Lower lobe of right lung (tissue), 2 donors: ENCODE measurements at regions not wholly inside any gene's neighbourhood (a gene's known extent, or its start where the extent isn't known, plus 50 kb on each side); places are given as distances from the start of the nearest gene placed in this dataset.

Source experiments
- ATAC-seq, 2 donors: fragments of 200-7000 bp; cut with Tn5 transposase; one replicate each; pipeline ENCODE4 v1.9.1; 2020 to 2022; ENCODE audit warnings: mild to moderate bottlenecking in 2 of 2, moderate library complexity in 2 of 2
- DNase-seq: peaks from one replicate; pipeline ENCODE4 v3.0.0-alpha.2; 2020
- H3K27ac ChIP-seq: fragments of 200-600 bp; one replicate; pipeline ENCODE4 v1.8.0; 2022
- H3K27me3 ChIP-seq: fragments of 200-600 bp; one replicate; pipeline ENCODE4 v1.8.0; 2022; ENCODE audit warnings: low read depth
- H3K36me3 ChIP-seq: fragments of 200-600 bp; one replicate; pipeline ENCODE4 v1.8.0; 2022; ENCODE audit warnings: mild to moderate bottlenecking
- H3K4me1 ChIP-seq: fragments of 200-600 bp; one replicate; pipeline ENCODE4 v1.8.0; 2022
- H3K4me3 ChIP-seq: fragments of 200-600 bp; one replicate; pipeline ENCODE4 v1.8.0; 2022; ENCODE audit warnings: mild to moderate bottlenecking
- H3K9me3 ChIP-seq: fragments of 200-600 bp; one replicate; pipeline ENCODE4 v1.8.0; 2022
- intact Hi-C: fragments of 100-400 bp; cut with DNase I; formaldehyde crosslinking; loops from one replicate; pipeline ENCODE4 v1.11.0; 2022
- TF ChIP-seq, protein P1 (sequence below): fragments of 200-600 bp; IDR thresholded peaks from one replicate; pipeline ENCODE4 v1.8.0; 2022; ENCODE audit warnings: antibody characterized with exemption, mild to moderate bottlenecking
- donor health status: DM: no; HTN: yes; CAD: no; lungs with severe emphysema.

GRCh38 chr4:3361406-3361805 lies 68.6 kb downstream of the RGS12 start:
- TF ChIP-seq, protein P1, sequence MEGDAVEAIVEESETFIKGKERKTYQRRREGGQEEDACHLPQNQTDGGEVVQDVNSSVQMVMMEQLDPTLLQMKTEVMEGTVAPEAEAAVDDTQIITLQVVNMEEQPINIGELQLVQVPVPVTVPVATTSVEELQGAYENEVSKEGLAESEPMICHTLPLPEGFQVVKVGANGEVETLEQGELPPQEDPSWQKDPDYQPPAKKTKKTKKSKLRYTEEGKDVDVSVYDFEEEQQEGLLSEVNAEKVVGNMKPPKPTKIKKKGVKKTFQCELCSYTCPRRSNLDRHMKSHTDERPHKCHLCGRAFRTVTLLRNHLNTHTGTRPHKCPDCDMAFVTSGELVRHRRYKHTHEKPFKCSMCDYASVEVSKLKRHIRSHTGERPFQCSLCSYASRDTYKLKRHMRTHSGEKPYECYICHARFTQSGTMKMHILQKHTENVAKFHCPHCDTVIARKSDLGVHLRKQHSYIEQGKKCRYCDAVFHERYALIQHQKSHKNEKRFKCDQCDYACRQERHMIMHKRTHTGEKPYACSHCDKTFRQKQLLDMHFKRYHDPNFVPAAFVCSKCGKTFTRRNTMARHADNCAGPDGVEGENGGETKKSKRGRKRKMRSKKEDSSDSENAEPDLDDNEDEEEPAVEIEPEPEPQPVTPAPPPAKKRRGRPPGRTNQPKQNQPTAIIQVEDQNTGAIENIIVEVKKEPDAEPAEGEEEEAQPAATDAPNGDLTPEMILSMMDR: no peak
- intact Hi-C loops: no loop called here
- no peak overlapping the region for H3K4me3 ChIP-seq
- H3K4me1 ChIP-seq: no peaks in the 10 kb centered on the region
- no peak for ATAC-seq
- no peak overlapping the region for H3K27ac ChIP-seq
- no peaks in the 10 kb centered on the region for H3K9me3 ChIP-seq
- H3K36me3 ChIP-seq: no peaks in the 10 kb centered on the region
- DNase-seq: no peak
- no peaks in the 10 kb centered on the region for H3K27me3 ChIP-seq

GRCh38 chr4:3361896-3362295 lies 69.1 kb downstream of the RGS12 start:
- H3K9me3 ChIP-seq: no peaks in the 10 kb centered on the region
- no peak overlapping the region for H3K27ac ChIP-seq
- no peaks in the 10 kb centered on the region for H3K27me3 ChIP-seq
- no peak overlapping the region for H3K4me3 ChIP-seq
- ATAC-seq (peak in 1 of 2 donors; percentile 6), DNase-seq (no peak)
- H3K4me1 ChIP-seq: no peaks in the 10 kb centered on the region
- no peaks in the 10 kb centered on the region for H3K36me3 ChIP-seq
- intact Hi-C loops: no loop called here
- TF ChIP-seq, protein P1: no peak

DNA sequence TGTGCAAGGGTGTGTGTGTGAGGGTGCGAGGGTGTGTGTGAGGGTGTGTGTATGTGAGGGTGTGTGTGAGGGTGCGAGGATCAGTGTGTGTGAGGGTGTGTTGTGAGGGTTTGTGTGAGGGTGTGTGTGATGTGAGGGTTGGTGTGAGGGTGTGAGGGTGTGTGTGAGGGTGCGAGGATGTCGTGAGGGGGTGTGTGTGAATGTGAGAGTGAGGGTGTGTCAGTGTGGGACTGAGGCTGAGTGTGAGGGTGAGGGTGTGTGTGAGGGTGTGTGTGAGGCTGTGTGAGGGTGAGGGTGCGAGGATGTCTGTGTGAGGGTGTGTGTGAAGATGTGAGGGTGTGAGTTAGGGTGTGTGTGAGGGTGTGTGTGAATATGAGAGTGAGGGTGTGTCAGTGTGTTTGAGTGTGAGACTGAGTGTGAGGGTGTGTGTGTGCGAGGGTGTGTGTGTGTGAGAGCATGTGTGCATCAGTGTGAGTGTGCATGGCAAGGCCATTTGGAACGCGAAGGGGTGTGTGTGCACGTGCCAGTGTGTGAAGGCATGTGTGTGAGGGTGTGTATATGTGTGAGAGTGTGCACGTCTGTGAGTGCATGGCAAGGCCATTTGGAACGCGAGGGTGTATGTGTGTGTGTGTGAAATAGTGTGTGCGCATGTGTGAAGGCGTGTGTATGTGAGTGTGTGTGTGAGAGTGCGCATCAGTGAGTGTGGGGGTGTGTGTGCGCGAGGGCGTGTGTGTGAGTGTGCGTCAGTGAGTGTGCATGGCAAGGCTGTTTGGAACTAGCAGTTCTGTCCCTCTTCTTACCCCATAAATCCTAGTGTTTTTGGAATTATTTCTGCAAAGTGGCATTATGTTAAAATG lies 69.8 kb downstream of the RGS12 start:
- no peak for ATAC-seq
- no peak overlapping the region for H3K27ac ChIP-seq
- intact Hi-C loops: no loop called here
- no peaks in the 10 kb centered on the region for H3K4me1 ChIP-seq
- TF ChIP-seq, protein P1: no peak
- H3K9me3 ChIP-seq: no peaks in the 10 kb centered on the region
- H3K4me3 ChIP-seq: no peak overlapping the region
- no peak for DNase-seq
- H3K27me3 ChIP-seq: no peaks in the 10 kb centered on the region
- H3K36me3 ChIP-seq: no peaks in the 10 kb centered on the region

DNA sequence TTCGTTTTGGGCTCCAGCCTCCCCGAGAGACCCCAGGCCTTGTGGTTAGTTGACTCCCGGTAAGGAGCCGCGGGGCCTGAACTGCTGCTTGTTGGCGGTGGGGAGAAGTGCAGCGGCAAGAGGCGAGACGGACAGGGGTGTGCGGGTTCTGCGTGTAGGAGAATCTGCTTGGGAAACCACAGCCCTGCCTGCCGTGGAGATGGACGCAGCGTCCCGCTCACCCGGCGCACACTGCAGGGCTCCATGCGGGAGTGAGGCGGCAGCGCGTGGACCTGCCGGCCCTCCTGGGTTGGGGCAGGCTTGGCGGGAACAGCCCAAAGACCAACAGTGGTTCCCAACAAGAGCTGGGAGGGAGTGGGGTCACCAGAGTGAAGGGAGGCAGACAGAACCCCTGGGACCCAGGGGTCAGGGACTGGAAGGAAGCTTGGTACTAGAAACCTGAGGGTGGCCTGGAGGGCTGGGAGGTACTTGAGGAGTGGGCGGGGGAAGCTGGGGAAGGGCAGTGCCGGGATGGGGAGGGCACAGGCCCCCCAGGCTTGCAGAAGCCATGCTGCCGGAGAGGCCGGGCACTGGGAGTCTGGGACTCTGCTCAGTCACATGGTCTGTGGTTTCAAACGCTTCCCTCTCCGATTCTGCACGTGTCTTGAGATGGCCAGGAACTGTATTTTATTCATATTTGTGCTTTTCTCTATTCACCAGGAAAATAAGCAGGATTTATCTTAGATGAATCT lies 70.8 kb downstream of the RGS12 start:
- Histone ChIP-seq H3K4me3 (no peak overlapping the region), H3K27ac (no peak overlapping the region), H3K27me3 (no peaks in the 10 kb centered on the region), H3K36me3 (no peaks in the 10 kb centered on the region), H3K4me1 (no peaks in the 10 kb centered on the region), H3K9me3 (no peaks in the 10 kb centered on the region)
- intact Hi-C loops: no loop called here
- TF ChIP-seq, protein P1: no peak
- ATAC-seq: no peak
- no peak for DNase-seq

DNA sequence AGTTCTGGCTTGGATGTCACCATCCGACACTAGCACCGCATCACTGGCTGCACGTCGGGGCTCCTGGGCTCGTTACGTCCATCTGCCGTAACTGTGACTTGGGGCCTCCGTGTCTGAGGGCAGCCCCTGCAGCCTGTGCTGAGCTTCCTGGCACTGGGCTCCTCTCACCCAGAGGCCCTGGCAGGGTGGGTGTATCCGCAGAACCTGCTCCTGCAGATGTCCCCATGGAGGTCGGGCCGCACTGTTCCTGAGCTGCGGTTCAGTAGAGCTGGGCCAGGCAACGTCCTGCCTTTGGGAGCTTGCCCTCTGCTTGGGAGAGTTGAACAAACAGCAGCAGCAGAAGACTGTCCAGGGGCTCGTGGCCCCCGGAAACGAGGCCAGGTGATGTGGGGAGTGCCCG lies 71.4 kb downstream of the RGS12 start:
- H3K36me3 ChIP-seq: no peaks in the 10 kb centered on the region
- H3K27me3 ChIP-seq: no peaks in the 10 kb centered on the region
- intact Hi-C loops: no loop called here
- peaks cover 6% of the 10 kb centered on the region for H3K4me1 ChIP-seq
- TF ChIP-seq, protein P1: no peak
- ATAC-seq (no peak), DNase-seq (no peak)
- no peak overlapping the region for H3K27ac ChIP-seq
- H3K9me3 ChIP-seq: no peaks in the 10 kb centered on the region
- H3K4me3 ChIP-seq: no peak overlapping the region
